SK-N-MC (cell line): ENCODE measurements at regions not wholly inside any gene's neighbourhood (a gene's known extent, or its start where the extent isn't known, plus 50 kb on each side); places are given as distances from the start of the nearest gene placed in this dataset.

Experiments used
- EZH2 ChIP-seq: fragments of 200-600 bp; sonication (generic); IDR thresholded peaks from one replicate; pipeline ENCODE4 v1.6.1; 2017; ENCODE audit warnings: antibody characterized with exemption
- FOXP2 ChIP-seq: optimal IDR thresholded peaks from 2 replicates; pipeline ENCODE3; 2011; ENCODE audit warnings: mild to moderate bottlenecking, moderate library complexity; ENCODE audit not compliant: insufficient read depth; ENCODE audit errors: extremely low read length, control extremely low read depth
- POLR2AphosphoS5 ChIP-seq: IDR thresholded peaks from 2 replicates; pipeline ENCODE4 v1.6.1; 2012; ENCODE audit warnings: mild to moderate bottlenecking, low read depth, low read length, borderline replicate concordance

GRCh38 chr4:81756042-81756441 lies 284.3 kb upstream of the RASGEF1B start:
- TF ChIP-seq POLR2AphosphoS5 (no peak), EZH2 (no peak), FOXP2 (no peak)
